Neuron (in vitro differentiated cells): ENCODE measurements at regions not wholly inside any gene's neighbourhood (a gene's known extent, or its start where the extent isn't known, plus 50 kb on each side); places are given as distances from the start of the nearest gene placed in this dataset.

Source experiments
- H2AFZ ChIP-seq: one replicate; pipeline ENCODE4 v1.6.1; 2013; ENCODE audit warnings: low read depth, mild to moderate bottlenecking, inconsistent platforms, low read length, moderate library complexity
- H3K27me3 ChIP-seq: one replicate; pipeline ENCODE4 v1.6.1; 2013; ENCODE audit warnings: low read length; ENCODE audit not compliant: insufficient read depth
- H3K36me3 ChIP-seq: one replicate; pipeline ENCODE4 v1.6.1; 2013; ENCODE audit warnings: low read length; ENCODE audit not compliant: insufficient read depth
- H3K4me1 ChIP-seq: one replicate; pipeline ENCODE4 v1.6.1; 2013; ENCODE audit warnings: low read length; ENCODE audit not compliant: insufficient read depth
- H3K4me3 ChIP-seq: 2 replicates; pipeline ENCODE4 v1.5.1; 2013; ENCODE audit warnings: mild to moderate bottlenecking, low read length, moderate library complexity
- H3K9me3 ChIP-seq: one replicate; pipeline ENCODE4 v1.6.1; 2013; ENCODE audit warnings: low read length

- H3K36me3 ChIP-seq, result no peaks in the 10 kb centered on the region
- no peaks in the 10 kb centered on the region for H3K27me3 ChIP-seq
- H3K9me3 ChIP-seq, result no peaks in the 10 kb centered on the region
- no peaks in the 10 kb centered on the region for H3K4me1 ChIP-seq
- H3K4me3 ChIP-seq, result no peak overlapping the region
- no peak overlapping the region for H2AFZ ChIP-seq
These were observed 415.5 kb upstream of the FAT1 start for GRCh38 chr4:187139141-187139540.

GRCh38 chr4:187141101-187141500, 417.4 kb upstream of the FAT1 start:
- Histone ChIP-seq H3K4me1 (no peaks in the 10 kb centered on the region), H2AFZ (no peak overlapping the region), H3K9me3 (no peaks in the 10 kb centered on the region), H3K27me3 (no peaks in the 10 kb centered on the region), H3K4me3 (no peak overlapping the region), H3K36me3 (no peaks in the 10 kb centered on the region)

GRCh38 chr4:187149229-187149945, 425.7 kb upstream of the FAT1 start:
- Histone ChIP-seq H3K27me3 (no peaks in the 10 kb centered on the region), H2AFZ (no peak overlapping the region), H3K4me1 (no peaks in the 10 kb centered on the region), H3K4me3 (no peak overlapping the region), H3K9me3 (no peaks in the 10 kb centered on the region), H3K36me3 (no peaks in the 10 kb centered on the region)

- Histone ChIP-seq H3K4me3 (no peak overlapping the region), H3K36me3 (no peaks in the 10 kb centered on the region), H3K4me1 (peaks cover 6% of the 10 kb centered on the region)
These were observed 433.8 kb upstream of the FAT1 start for GRCh38 chr4:187157380-187157958.

GRCh38 chr4:187158003-187158402, 434.3 kb upstream of the FAT1 start:
- Histone ChIP-seq H3K36me3 (no peaks in the 10 kb centered on the region), H3K4me3 (no peak overlapping the region), H3K4me1 (peaks cover 6% of the 10 kb centered on the region), H2AFZ (no peak overlapping the region), H3K9me3 (no peaks in the 10 kb centered on the region), H3K27me3 (no peaks in the 10 kb centered on the region)

More at GRCh38 chr4:187157380-187157958, 433.8 kb upstream of the FAT1 start:
- Histone ChIP-seq H3K27me3 (no peaks in the 10 kb centered on the region), H2AFZ (no peak overlapping the region), H3K9me3 (no peaks in the 10 kb centered on the region)

- Histone ChIP-seq H3K4me3 (no peak overlapping the region), H3K27me3 (no peaks in the 10 kb centered on the region), H3K9me3 (no peaks in the 10 kb centered on the region), H2AFZ (no peak overlapping the region), H3K4me1 (peaks cover 6% of the 10 kb centered on the region), H3K36me3 (no peaks in the 10 kb centered on the region)
These were observed 436.8 kb upstream of the FAT1 start for GRCh38 chr4:187160486-187160885.

GRCh38 chr4:187166886-187167512, 443.3 kb upstream of the FAT1 start:
- no peak overlapping the region for H3K4me3 ChIP-seq

GRCh38 chr4:187171706-187172339, 448.2 kb upstream of the FAT1 start:
- no peak overlapping the region for H3K4me3 ChIP-seq
- no peaks in the 10 kb centered on the region for H3K36me3 ChIP-seq
- no peaks in the 10 kb centered on the region for H3K9me3 ChIP-seq
- no peaks in the 10 kb centered on the region for H3K27me3 ChIP-seq
- H3K4me1 ChIP-seq, result no peaks in the 10 kb centered on the region
- H2AFZ ChIP-seq, result no peak overlapping the region

More at GRCh38 chr4:187166886-187167512, 443.3 kb upstream of the FAT1 start:
- Histone ChIP-seq H3K9me3 (no peaks in the 10 kb centered on the region), H3K4me1 (no peaks in the 10 kb centered on the region), H2AFZ (no peak overlapping the region), H3K27me3 (no peaks in the 10 kb centered on the region), H3K36me3 (no peaks in the 10 kb centered on the region)

- H3K9me3 ChIP-seq, result no peaks in the 10 kb centered on the region
- H3K4me1 ChIP-seq, result no peaks in the 10 kb centered on the region
- H3K4me3 ChIP-seq, result no peak overlapping the region
- H2AFZ ChIP-seq, result no peak overlapping the region
- H3K27me3 ChIP-seq, result no peaks in the 10 kb centered on the region
- no peaks in the 10 kb centered on the region for H3K36me3 ChIP-seq
These were observed 448.7 kb upstream of the FAT1 start for GRCh38 chr4:187172340-187172761.

- no peaks in the 10 kb centered on the region for H3K36me3 ChIP-seq
- H2AFZ ChIP-seq, result no peak overlapping the region
- no peaks in the 10 kb centered on the region for H3K27me3 ChIP-seq
These were observed 451.1 kb upstream of the FAT1 start for GRCh38 chr4:187174749-187175148.

GRCh38 chr4:187175197-187175596, 451.5 kb upstream of the FAT1 start:
- Histone ChIP-seq H3K4me1 (no peaks in the 10 kb centered on the region), H3K4me3 (no peak overlapping the region), H3K27me3 (no peaks in the 10 kb centered on the region), H3K36me3 (no peaks in the 10 kb centered on the region), H3K9me3 (no peaks in the 10 kb centered on the region), H2AFZ (no peak overlapping the region)

More at GRCh38 chr4:187174749-187175148, 451.1 kb upstream of the FAT1 start:
- Histone ChIP-seq H3K9me3 (no peaks in the 10 kb centered on the region), H3K4me1 (no peaks in the 10 kb centered on the region), H3K4me3 (no peak overlapping the region)

- Histone ChIP-seq H3K36me3 (no peaks in the 10 kb centered on the region), H3K4me3 (no peak overlapping the region), H3K4me1 (no peaks in the 10 kb centered on the region), H2AFZ (no peak overlapping the region), H3K27me3 (no peaks in the 10 kb centered on the region), H3K9me3 (no peaks in the 10 kb centered on the region)
These were observed 452.7 kb upstream of the FAT1 start for GRCh38 chr4:187176261-187176910.

- Histone ChIP-seq H3K4me1 (no peaks in the 10 kb centered on the region), H3K27me3 (no peaks in the 10 kb centered on the region), H3K9me3 (no peaks in the 10 kb centered on the region), H2AFZ (no peak overlapping the region), H3K4me3 (no peak overlapping the region), H3K36me3 (no peaks in the 10 kb centered on the region)
These were observed 454.4 kb upstream of the FAT1 start for GRCh38 chr4:187178084-187178483.
